ENCODE measurements at regions not wholly inside any gene's neighbourhood (a gene's known extent, or its start where the extent isn't known, plus 50 kb on each side); places are given as distances from the start of the nearest gene placed in this dataset.
"Not testable (repeated sequence)": the region's sequence is repeated elsewhere in the genome, so short reads cannot be mapped to it uniquely, and the experiment has no call there.

DNA sequence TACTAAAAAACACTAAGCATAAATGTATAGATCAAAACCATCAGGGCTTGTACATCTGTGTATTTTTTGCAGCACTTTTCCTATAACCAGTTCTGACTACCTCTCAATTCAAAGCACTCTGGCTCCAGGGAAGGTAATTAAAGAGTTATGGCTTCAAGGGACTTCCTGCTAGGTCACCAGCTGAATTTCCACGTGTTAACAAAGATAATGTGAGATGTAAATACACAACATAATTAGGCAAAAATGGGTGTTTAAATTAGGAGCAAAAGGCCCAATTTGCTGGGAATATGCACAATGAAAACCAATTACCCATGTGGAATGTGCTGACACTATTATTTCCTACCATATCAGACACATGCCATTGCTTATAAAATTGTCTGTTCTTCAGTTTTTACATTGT lies 513.4 kb upstream of the FLRT2 start:
- no peak overlapping the region for H3K4me3 ChIP-seq (ENCODE audit: low read length)
- no peak for DNase-seq (ENCODE audit: low read depth)
- TF ChIP-seq CTCF (IDR thresholded peaks at IDR 0.05; ENCODE audit: insufficient read depth, low read depth, low read length, missing control alignments) = no peak

- not testable (repeated sequence) for DNase-seq (ENCODE audit: low read depth); H3K4me3 ChIP-seq (ENCODE audit: low read length)
Measured at GRCh38 chr14:85023866-85024265, 506.1 kb upstream of the FLRT2 start.

DNA sequence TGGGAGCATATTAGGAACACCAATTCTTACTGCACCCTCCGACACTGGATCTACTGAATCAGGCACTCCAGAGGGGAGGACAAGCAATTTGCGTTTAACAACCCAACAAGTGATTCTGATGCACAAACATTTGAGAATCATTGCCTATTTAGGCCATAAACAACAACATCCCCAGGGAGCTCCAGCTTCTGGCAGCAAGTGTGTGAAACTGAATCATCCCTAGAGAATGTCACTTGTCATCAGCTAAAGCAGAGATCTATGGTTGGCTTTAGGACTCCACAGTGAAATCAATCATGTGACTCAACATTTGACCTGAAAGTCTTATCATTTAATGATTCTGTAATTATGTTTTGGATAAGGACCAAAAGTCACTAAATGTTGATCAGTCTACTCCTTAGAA lies 505.0 kb upstream of the FLRT2 start:
- DNase-seq (ENCODE audit: low read depth) = no peak
- no peak for TF ChIP-seq CTCF (IDR thresholded peaks at IDR 0.05; ENCODE audit: insufficient read depth, low read depth, low read length, missing control alignments)
- no peak overlapping the region for H3K4me3 ChIP-seq (ENCODE audit: low read length)

DNA sequence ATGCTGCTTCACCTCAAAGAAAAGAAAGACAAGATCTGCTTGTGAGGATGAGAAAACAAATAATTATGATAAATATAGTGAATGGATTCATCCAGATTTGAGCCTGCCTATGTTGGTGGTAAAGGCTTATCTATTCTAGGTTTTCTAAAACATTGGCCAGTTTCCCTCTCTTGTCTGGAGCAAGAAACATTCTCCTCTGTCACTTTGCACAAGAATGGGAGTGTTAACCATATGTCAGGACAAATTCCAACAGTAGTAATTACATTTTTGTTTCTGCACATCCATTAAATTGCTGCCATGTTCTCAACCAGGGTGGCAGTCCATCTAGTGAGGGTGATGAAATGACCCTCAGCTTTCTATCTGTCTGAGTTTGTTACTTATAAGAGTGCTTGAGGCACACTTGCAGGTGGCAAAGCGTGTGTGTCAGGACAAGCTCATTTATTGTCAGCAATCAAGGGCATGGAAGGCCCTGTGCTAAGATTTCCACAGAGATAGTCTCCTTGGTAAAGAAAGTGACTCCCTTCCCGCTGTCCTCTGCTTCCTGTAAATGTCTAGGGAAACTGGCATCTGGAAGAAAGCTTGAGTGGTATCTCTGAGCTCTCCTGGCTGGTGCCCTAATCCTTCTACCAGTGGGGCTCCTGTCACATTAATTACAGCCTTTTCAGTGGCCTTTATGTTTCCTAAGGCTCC lies 502.1 kb upstream of the FLRT2 start:
- no peak for DNase-seq (ENCODE audit: low read depth)
- no peak overlapping the region for H3K4me3 ChIP-seq (ENCODE audit: low read length)
- TF ChIP-seq CTCF (IDR thresholded peaks at IDR 0.05; ENCODE audit: insufficient read depth, low read depth, low read length, missing control alignments) = no peak

- peak; percentile 7 for DNase-seq (ENCODE audit: low read depth)
- no peak overlapping the region for H3K4me3 ChIP-seq (ENCODE audit: low read length)
- TF ChIP-seq CTCF (IDR thresholded peaks at IDR 0.05; ENCODE audit: insufficient read depth, low read depth, low read length, missing control alignments) = no peak
Measured at GRCh38 chr14:85037411-85037810, 492.5 kb upstream of the FLRT2 start.

DNA sequence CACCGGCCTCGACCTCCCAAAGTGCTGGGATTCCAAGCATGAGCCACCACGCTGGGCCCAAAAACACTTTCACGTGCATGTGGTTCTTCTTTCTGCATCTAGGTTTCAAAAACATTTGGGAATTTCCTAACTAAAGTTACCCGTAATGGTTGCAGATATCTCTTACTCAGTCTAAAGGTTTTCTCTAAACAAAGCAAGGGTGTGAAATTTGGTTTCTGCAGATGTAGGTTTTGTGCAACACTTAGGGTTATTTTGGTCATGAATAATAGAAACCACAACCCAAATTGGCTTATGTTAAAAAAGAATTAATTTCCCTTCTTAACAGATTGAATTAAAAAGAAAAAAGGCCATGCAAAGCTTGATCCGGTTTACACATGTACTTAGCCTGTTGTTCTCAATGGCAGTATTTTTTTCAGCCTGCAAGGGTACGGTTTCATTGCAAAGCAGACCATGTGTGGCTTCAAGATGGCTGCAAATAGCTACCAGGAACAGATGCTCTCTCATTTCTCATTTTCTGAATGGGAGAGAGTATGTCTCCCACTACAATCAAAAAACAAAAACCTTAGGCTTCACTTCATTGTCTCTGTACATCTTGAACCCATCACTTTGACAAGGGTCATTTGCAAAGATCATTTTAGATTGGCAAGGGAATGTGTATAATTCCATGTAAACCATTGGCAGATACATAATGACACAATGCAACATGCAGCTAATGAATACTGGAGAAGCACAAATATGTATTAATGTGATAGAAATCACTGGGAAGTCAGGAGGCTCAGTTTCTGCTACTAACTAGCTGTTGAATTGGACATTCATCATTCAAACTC lies 491.2 kb upstream of the FLRT2 start:
- TF ChIP-seq CTCF (IDR thresholded peaks at IDR 0.05; ENCODE audit: insufficient read depth, low read depth, low read length, missing control alignments) = no peak
- no peak for DNase-seq (ENCODE audit: low read depth)
- H3K4me3 ChIP-seq (ENCODE audit: low read length) = no peak overlapping the region

GRCh38 chr14:85039353-85039626 lies 490.7 kb upstream of the FLRT2 start:
- no peak for TF ChIP-seq CTCF (IDR thresholded peaks at IDR 0.05; ENCODE audit: insufficient read depth, low read depth, low read length, missing control alignments)
- no peak overlapping the region for H3K4me3 ChIP-seq (ENCODE audit: low read length)

More at GRCh38 chr14:85039353-85039626, 490.7 kb upstream of the FLRT2 start:
- DNase-seq (ENCODE audit: low read depth) = no peak
